ENCODE measurements at regions not wholly inside any gene's neighbourhood (a gene's known extent, or its start where the extent isn't known, plus 50 kb on each side); places are given as distances from the start of the nearest gene placed in this dataset.

- TF ChIP-seq, protein P1, sequence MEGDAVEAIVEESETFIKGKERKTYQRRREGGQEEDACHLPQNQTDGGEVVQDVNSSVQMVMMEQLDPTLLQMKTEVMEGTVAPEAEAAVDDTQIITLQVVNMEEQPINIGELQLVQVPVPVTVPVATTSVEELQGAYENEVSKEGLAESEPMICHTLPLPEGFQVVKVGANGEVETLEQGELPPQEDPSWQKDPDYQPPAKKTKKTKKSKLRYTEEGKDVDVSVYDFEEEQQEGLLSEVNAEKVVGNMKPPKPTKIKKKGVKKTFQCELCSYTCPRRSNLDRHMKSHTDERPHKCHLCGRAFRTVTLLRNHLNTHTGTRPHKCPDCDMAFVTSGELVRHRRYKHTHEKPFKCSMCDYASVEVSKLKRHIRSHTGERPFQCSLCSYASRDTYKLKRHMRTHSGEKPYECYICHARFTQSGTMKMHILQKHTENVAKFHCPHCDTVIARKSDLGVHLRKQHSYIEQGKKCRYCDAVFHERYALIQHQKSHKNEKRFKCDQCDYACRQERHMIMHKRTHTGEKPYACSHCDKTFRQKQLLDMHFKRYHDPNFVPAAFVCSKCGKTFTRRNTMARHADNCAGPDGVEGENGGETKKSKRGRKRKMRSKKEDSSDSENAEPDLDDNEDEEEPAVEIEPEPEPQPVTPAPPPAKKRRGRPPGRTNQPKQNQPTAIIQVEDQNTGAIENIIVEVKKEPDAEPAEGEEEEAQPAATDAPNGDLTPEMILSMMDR (IDR thresholded peaks at IDR 0.05): no peak
- TF ChIP-seq EP300 (IDR thresholded peaks at IDR 0.05) (no peak), POLR2A (IDR thresholded peaks at IDR 0.05) (no peak), POLR2AphosphoS5 (IDR thresholded peaks at IDR 0.05) (no peak)
Observed at GRCh38 chr1:90574692-90575370, 142.3 kb downstream of the BARHL2 start.
